Loucy (cell line): ENCODE measurements at regions not wholly inside any gene's neighbourhood (a gene's known extent, or its start where the extent isn't known, plus 50 kb on each side); places are given as distances from the start of the nearest gene placed in this dataset.

ENCODE experiments used
- H2AFZ ChIP-seq: fragments of 200-600 bp; sonication (generic); 2 replicates; pipeline ENCODE4 v1.6.0; 2016; ENCODE audit warnings: antibody characterized with exemption, mild to moderate bottlenecking, low read length, moderate library complexity
- H3F3A ChIP-seq: fragments of 200-600 bp; 2 replicates; pipeline ENCODE4 v1.6.0; 2016; ENCODE audit warnings: antibody characterized with exemption, low read depth, mild to moderate bottlenecking
- H3K27me3 ChIP-seq: fragments of 200-600 bp; sonication (generic); 2 replicates; pipeline ENCODE4 v1.6.1; 2014; ENCODE audit warnings: low read length, mild to moderate bottlenecking; ENCODE audit not compliant: insufficient read depth, poor library complexity, severe bottlenecking
- H3K36me3 ChIP-seq: fragments of 200-600 bp; sonication (generic); 2 replicates; pipeline ENCODE4 v1.6.1; 2016; ENCODE audit warnings: low read length; ENCODE audit not compliant: insufficient read depth
- H3K4me1 ChIP-seq: fragments of 200-600 bp; sonication (generic); 2 replicates; pipeline ENCODE4 v1.5.1; 2014; ENCODE audit warnings: low read length, mild to moderate bottlenecking; ENCODE audit not compliant: insufficient read depth, poor library complexity, severe bottlenecking
- H3K4me2 ChIP-seq: fragments of 200-600 bp; sonication (generic); 2 replicates; pipeline ENCODE4 v1.6.0; 2014; ENCODE audit warnings: antibody characterized with exemption, low read length, low read depth, mild to moderate bottlenecking; ENCODE audit not compliant: poor library complexity, severe bottlenecking
- H3K4me3 ChIP-seq: fragments of 200-600 bp; sonication (generic); 2 replicates; pipeline ENCODE4 v1.5.1; 2014; ENCODE audit warnings: low read length, mild to moderate bottlenecking, mixed read lengths; ENCODE audit not compliant: poor library complexity, severe bottlenecking
- H3K79me2 ChIP-seq: fragments of 200-600 bp; sonication (generic); 2 replicates; pipeline ENCODE4 v1.6.1; 2014; ENCODE audit warnings: low read length; ENCODE audit not compliant: insufficient read depth
- H3K9ac ChIP-seq: fragments of 200-600 bp; sonication (generic); 2 replicates; pipeline ENCODE4 v1.6.0; 2014; ENCODE audit warnings: mild to moderate bottlenecking, low read depth, low read length, moderate library complexity; ENCODE audit not compliant: poor library complexity, severe bottlenecking
- H3K9me2 ChIP-seq: fragments of 200-600 bp; sonication (generic); replicated peaks from 2 replicates; pipeline ENCODE4 v1.6.1; 2016; ENCODE audit warnings: low read depth, low read length, mixed read lengths
- H3K9me3 ChIP-seq: fragments of 200-600 bp; sonication (generic); 2 replicates; pipeline ENCODE4 v1.6.1; 2014; ENCODE audit warnings: mild to moderate bottlenecking, antibody characterized with exemption, low read length, low read depth; ENCODE audit not compliant: insufficient read depth
- H4K20me1 ChIP-seq: fragments of 200-600 bp; sonication (generic); 2 replicates; pipeline ENCODE4 v1.6.0; 2014; ENCODE audit warnings: antibody characterized with exemption, low read length, mild to moderate bottlenecking; ENCODE audit not compliant: insufficient read depth, poor library complexity, severe bottlenecking
- EZH2phosphoT487 ChIP-seq: fragments of 200-600 bp; IDR thresholded peaks from 2 replicates; pipeline ENCODE4 v1.6.1; 2018; ENCODE audit warnings: antibody characterized with exemption, mild to moderate bottlenecking, moderate library complexity, borderline replicate concordance
- TF ChIP-seq, protein P1 (sequence below): fragments of 200-600 bp; sonication (generic); conservative IDR thresholded peaks from 2 replicates; pipeline ENCODE4 v1.5.1; 2014; ENCODE audit warnings: mild to moderate bottlenecking, antibody characterized with exemption, low read length

DNA sequence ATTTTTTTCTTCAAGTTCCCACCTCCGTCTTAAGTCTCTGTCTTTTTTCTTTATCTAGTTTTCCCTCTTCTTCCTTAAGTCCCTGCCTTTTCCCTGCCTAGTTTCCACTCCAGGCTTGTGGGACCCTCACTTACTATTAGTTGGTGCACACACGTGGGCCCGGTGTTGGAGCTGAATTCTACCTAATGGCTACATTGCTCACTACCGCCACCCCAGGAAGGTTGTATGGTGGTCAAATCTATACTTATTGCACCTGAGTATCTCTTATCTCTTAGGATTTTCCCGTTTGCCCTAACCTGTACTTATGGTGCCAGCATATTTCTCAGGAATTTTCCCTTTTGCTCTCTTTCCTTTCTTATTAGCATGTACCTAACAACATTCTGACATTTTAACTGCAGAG is 692.8 kb downstream of the EPM2A start:
- no peaks in the 10 kb centered on the region for H3K27me3 ChIP-seq
- no peak overlapping the region for H3K4me3 ChIP-seq
- H3K79me2 ChIP-seq = no peaks in the 10 kb centered on the region
- H3K4me1 ChIP-seq = peaks cover 17% of the 10 kb centered on the region
- no peaks in the 10 kb centered on the region for H3K36me3 ChIP-seq
- H3K4me2 ChIP-seq = no peak overlapping the region
- H3F3A ChIP-seq = no peaks in the 10 kb centered on the region
- no peak overlapping the region for H2AFZ ChIP-seq
- no peaks in the 10 kb centered on the region for H4K20me1 ChIP-seq
- no peak overlapping the region for H3K9ac ChIP-seq
- H3K9me2 ChIP-seq = no peaks in the 10 kb centered on the region
- TF ChIP-seq EZH2phosphoT487 = no peak
- TF ChIP-seq, protein P1, sequence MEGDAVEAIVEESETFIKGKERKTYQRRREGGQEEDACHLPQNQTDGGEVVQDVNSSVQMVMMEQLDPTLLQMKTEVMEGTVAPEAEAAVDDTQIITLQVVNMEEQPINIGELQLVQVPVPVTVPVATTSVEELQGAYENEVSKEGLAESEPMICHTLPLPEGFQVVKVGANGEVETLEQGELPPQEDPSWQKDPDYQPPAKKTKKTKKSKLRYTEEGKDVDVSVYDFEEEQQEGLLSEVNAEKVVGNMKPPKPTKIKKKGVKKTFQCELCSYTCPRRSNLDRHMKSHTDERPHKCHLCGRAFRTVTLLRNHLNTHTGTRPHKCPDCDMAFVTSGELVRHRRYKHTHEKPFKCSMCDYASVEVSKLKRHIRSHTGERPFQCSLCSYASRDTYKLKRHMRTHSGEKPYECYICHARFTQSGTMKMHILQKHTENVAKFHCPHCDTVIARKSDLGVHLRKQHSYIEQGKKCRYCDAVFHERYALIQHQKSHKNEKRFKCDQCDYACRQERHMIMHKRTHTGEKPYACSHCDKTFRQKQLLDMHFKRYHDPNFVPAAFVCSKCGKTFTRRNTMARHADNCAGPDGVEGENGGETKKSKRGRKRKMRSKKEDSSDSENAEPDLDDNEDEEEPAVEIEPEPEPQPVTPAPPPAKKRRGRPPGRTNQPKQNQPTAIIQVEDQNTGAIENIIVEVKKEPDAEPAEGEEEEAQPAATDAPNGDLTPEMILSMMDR = peak; percentile 62
- H3K9me3 ChIP-seq = no peaks in the 10 kb centered on the region

DNA sequence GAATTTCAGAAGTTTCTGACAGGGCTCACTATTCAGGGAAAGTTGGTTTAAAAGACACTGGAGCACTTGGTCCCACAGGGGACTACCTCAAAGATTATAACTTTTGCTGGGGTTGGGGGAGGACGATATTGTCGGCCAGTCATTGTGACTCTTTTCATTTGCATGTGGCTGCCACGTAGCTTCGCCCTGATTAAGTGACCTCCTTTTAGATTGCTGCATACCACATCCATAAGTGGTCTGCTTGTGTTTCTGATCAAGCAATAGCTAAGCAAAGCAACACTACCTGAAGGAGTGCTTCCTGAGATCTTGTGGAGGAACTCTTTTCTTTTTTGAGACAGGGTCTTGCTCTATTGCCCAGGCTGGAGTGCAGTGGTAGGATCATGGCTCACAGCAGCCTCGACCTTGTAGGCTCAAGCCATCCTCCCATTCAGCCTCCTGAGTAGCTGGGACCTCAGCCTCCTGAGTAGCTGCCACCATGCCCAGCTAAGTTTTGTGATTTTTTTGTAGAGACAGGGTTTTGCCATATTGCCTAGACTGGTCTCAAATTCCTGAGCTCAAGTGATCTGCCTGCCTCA is 691.3 kb downstream of the EPM2A start:
- H3K79me2 ChIP-seq = no peaks in the 10 kb centered on the region
- no peak overlapping the region for H3K4me3 ChIP-seq
- no peaks in the 10 kb centered on the region for H3K36me3 ChIP-seq
- H3F3A ChIP-seq = no peaks in the 10 kb centered on the region
- H3K4me2 ChIP-seq = peak overlapping the region; percentile 39
- TF ChIP-seq, protein P1 = no peak
- no peak for TF ChIP-seq EZH2phosphoT487
- peaks cover 17% of the 10 kb centered on the region for H3K4me1 ChIP-seq
- H3K9me3 ChIP-seq = no peaks in the 10 kb centered on the region
- no peaks in the 10 kb centered on the region for H4K20me1 ChIP-seq
- no peak overlapping the region for H3K9ac ChIP-seq
- H3K27me3 ChIP-seq = no peaks in the 10 kb centered on the region
- no peaks in the 10 kb centered on the region for H3K9me2 ChIP-seq
- peak overlapping the region; percentile 80 for H2AFZ ChIP-seq

DNA sequence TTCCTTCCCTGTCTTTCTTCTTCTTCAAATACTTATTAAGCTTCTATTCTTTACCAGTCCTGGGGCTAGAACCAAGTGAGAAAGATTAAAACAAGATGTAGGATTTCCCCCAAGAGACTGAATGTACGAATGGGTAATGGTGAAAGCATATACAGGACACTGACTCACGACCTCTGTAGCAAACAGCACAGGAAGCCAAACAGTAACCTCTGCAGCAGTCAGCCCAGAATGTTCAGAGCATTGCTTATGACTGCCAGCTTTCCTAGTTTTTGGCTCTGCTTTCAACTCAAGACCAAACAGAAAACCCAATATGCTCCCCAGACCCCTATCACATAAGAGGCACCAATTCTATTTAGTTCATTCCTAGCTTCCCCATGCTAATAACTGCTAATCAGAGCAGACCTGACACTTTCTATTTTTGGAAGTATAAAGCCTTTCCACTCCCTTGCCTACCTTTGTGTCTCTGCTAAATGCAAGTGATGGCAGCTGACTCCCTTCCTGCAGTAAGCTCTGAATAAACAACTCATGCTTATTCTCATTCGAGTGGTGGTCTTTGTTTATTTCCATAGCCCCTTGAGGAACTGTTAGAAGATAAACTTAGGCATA is 690.6 kb downstream of the EPM2A start:
- no peaks in the 10 kb centered on the region for H3K27me3 ChIP-seq
- no peaks in the 10 kb centered on the region for H3F3A ChIP-seq
- peak overlapping the region; percentile 80 for H2AFZ ChIP-seq
- no peaks in the 10 kb centered on the region for H3K9me2 ChIP-seq
- TF ChIP-seq EZH2phosphoT487 = no peak
- TF ChIP-seq, protein P1 = no peak
- peak overlapping the region; percentile 19 for H3K4me3 ChIP-seq
- peak overlapping the region; percentile 39 for H3K4me2 ChIP-seq
- H4K20me1 ChIP-seq = no peaks in the 10 kb centered on the region
- H3K79me2 ChIP-seq = no peaks in the 10 kb centered on the region
- no peaks in the 10 kb centered on the region for H3K9me3 ChIP-seq
- H3K4me1 ChIP-seq = peaks cover 17% of the 10 kb centered on the region
- no peak overlapping the region for H3K9ac ChIP-seq
- H3K36me3 ChIP-seq = no peaks in the 10 kb centered on the region
